Gastrocnemius medialis (tissue), 4 donors: ENCODE measurements at regions not wholly inside any gene's neighbourhood (a gene's known extent, or its start where the extent isn't known, plus 50 kb on each side); places are given as distances from the start of the nearest gene placed in this dataset.

Experiments used
- ATAC-seq, 2 donors: fragments of 150-250 bp; one replicate each; pipeline ENCODE4 v1.9.1; 2016
- DNase-seq, 2 donors: peaks; one replicate each; pipeline ENCODE4 v3.0.0-alpha.2; 2019
- H3K27ac ChIP-seq, 4 donors: fragments of 200-600 bp; sonication (generic); 1 replicate in 1 of 4; 2 replicates in 3 of 4; pipeline ENCODE4 v1.5.1; 2016 to 2018; ENCODE audit warnings: mild to moderate bottlenecking in 2 of 4, moderate library complexity in 1 of 4
- H3K27me3 ChIP-seq, 3 donors: fragments of 200-600 bp; sonication (generic) in 2 of 3; 1 replicate in 1 of 3; 2 replicates in 2 of 3; pipeline versions ENCODE4 v1.5.1 to v1.6.0; 2016 to 2019; ENCODE audit warnings: mild to moderate bottlenecking in 1 of 3, moderate library complexity in 1 of 3
- H3K36me3 ChIP-seq, 2 donors: fragments of 200-600 bp; sonication (generic) in 1 of 2; one replicate each; pipeline ENCODE4 v1.5.1; 2017 to 2018
- H3K4me1 ChIP-seq, 2 donors: fragments of 200-600 bp; sonication (generic) in 1 of 2; one replicate each; pipeline ENCODE4 v1.5.1; 2016 to 2017; ENCODE audit warnings: mild to moderate bottlenecking in 2 of 2
- H3K4me3 ChIP-seq, 4 donors: fragments of 200-600 bp; sonication (generic) in 3 of 4; 1 replicate in 1 of 4; 2 replicates in 3 of 4; pipeline ENCODE4 v1.5.1; 2016 to 2019; ENCODE audit warnings: mild to moderate bottlenecking in 2 of 4
- H3K9me3 ChIP-seq, 3 donors: fragments of 200-600 bp; sonication (generic) in 2 of 3; 1 replicate in 1 of 3; 2 replicates in 2 of 3; pipeline ENCODE4 v1.5.1; 2016 to 2019
- POLR2A ChIP-seq, 2 donors: fragments of 450-650 bp; IDR thresholded peaks; one replicate each; pipeline ENCODE4 v1.6.1; 2017; ENCODE audit warnings: antibody characterized with exemption in 2 of 2, mild to moderate bottlenecking in 2 of 2, moderate library complexity in 2 of 2
- in situ Hi-C, 4 donors: fragments of 200-750 bp; cut with MboI; loops; one replicate each; pipeline versions ENCODE4 v1.15.0 to v1.8.0; 2017; ENCODE audit warnings: low sequenced_read_pairs in 4 of 4
- intact Hi-C: fragments of 100-400 bp; cut with DNase I; formaldehyde crosslinking; loops from one replicate; pipeline ENCODE4 v1.15.1; 2023; ENCODE audit warnings: low total_unique reads
- TF ChIP-seq, protein P1 (sequence below), 5 experiments: fragments of 450-650 bp in 3 of 5; fragments of 200-600 bp in 2 of 5; sonication (generic) in 2 of 5; IDR thresholded peaks in 4 of 5; conservative IDR thresholded peaks in 1 of 5; 1 replicate in 4 of 5; 2 replicates in 1 of 5; pipeline ENCODE4 v1.5.1; 2016 to 2019; ENCODE audit warnings: antibody characterized with exemption in 5 of 5, mild to moderate bottlenecking in 3 of 5, moderate library complexity in 3 of 5

DNA sequence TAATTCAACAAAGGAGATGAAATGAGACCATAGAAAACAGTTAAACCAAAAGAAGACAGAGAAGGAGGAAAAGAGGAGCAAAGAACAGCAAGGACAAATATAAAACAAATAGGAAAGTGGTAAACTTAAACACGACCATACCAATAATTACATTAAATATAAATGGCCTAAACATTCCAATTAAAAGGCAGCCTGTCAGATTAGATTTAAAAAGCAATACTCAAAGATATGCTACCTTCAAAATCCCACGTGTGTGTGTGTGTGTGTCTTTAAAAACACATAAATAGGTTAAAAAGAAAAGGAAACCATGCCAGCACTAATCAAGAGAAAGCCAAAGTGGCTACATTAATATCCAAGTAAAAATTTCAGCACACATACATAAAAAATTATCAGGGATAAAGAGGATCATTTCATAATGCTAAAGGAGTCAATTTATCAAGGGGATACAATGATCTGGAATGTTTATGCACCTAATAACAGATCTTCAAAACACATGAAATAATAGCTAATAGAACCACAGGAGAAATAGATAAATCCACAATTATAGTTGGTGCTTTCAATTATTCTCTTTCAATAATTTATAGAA is 355.7 kb upstream of the POU3F1 start:
- peak overlapping the region in 1 of 4 donors; percentile 6 for H3K4me3 ChIP-seq
- in situ Hi-C loops (no loop called here), intact Hi-C loops (no loop called here)
- peaks cover 0 to 23% (median 4%) of the 10 kb centered on the region in 3 donors for H3K9me3 ChIP-seq
- ATAC-seq (no peak), DNase-seq (no peak)
- TF ChIP-seq, protein P1, sequence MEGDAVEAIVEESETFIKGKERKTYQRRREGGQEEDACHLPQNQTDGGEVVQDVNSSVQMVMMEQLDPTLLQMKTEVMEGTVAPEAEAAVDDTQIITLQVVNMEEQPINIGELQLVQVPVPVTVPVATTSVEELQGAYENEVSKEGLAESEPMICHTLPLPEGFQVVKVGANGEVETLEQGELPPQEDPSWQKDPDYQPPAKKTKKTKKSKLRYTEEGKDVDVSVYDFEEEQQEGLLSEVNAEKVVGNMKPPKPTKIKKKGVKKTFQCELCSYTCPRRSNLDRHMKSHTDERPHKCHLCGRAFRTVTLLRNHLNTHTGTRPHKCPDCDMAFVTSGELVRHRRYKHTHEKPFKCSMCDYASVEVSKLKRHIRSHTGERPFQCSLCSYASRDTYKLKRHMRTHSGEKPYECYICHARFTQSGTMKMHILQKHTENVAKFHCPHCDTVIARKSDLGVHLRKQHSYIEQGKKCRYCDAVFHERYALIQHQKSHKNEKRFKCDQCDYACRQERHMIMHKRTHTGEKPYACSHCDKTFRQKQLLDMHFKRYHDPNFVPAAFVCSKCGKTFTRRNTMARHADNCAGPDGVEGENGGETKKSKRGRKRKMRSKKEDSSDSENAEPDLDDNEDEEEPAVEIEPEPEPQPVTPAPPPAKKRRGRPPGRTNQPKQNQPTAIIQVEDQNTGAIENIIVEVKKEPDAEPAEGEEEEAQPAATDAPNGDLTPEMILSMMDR (IDR thresholded peaks at IDR 0.05 in 4 of 5, conservative IDR thresholded peaks at IDR 0.05 in 1 of 5) = no peak
- TF ChIP-seq POLR2A (IDR thresholded peaks at IDR 0.05) = no peak
- no peak overlapping the region for H3K27ac ChIP-seq
- H3K27me3 ChIP-seq = peaks cover 0 to 9% (median 2%) of the 10 kb centered on the region in 3 donors
- H3K36me3 ChIP-seq = no peaks in the 10 kb centered on the region
- no peaks in the 10 kb centered on the region for H3K4me1 ChIP-seq

DNA sequence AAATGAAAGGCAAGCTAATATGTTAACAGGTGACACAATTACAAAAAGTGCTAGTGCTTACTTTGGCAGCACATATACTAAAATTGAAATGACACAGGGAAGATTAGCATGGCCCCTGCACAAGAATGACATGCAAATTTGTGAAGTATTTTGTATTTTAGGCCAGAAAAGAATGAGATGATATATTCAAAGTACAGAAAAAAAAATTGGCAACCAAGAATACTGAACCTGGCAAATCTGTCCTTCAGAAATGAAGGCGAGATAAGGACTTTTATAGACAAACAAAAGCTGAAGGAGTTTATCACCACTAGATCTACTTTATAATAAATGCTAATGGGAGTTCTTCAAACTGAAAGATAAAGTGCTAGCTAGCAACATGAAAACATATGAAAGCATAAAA is 350.0 kb upstream of the POU3F1 start:
- peaks cover 0 to 8% (median 2%) of the 10 kb centered on the region in 3 donors for H3K27me3 ChIP-seq
- no peak for ATAC-seq
- in situ Hi-C loops (no loop called here), intact Hi-C loops (no loop called here)
- TF ChIP-seq, protein P1 (IDR thresholded peaks at IDR 0.05 in 4 of 5, conservative IDR thresholded peaks at IDR 0.05 in 1 of 5) = no peak
- TF ChIP-seq POLR2A (IDR thresholded peaks at IDR 0.05) = no peak
- H3K4me3 ChIP-seq = no peak overlapping the region
- H3K4me1 ChIP-seq = no peaks in the 10 kb centered on the region
- H3K36me3 ChIP-seq = no peaks in the 10 kb centered on the region
- peaks cover 0 to 15% (median 0%) of the 10 kb centered on the region in 3 donors for H3K9me3 ChIP-seq
- H3K27ac ChIP-seq = no peak overlapping the region
- DNase-seq = no peak

DNA sequence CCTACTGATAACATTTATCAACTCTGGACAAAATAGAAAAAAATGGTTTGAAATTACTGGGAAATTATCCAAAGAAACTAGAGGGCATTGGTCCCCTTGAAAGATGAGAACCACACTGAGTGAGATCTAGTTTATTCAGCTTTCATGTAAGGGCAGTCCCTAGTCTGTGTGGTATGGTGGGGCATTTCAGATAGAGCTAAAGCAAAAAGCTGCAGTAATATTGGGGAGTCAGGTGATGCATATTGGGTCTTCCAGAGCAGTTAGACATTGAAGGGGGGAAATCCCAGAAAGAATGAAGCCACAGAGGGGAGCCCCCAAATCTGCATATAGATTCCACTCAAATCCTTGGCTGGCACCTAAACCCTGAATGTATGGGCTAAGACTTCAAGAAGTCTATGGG is 347.7 kb upstream of the POU3F1 start:
- peaks cover 0 to 9% (median 0%) of the 10 kb centered on the region in 3 donors for H3K9me3 ChIP-seq
- no peaks in the 10 kb centered on the region for H3K4me1 ChIP-seq
- TF ChIP-seq POLR2A (IDR thresholded peaks at IDR 0.05) = no peak
- TF ChIP-seq, protein P1 (IDR thresholded peaks at IDR 0.05 in 4 of 5, conservative IDR thresholded peaks at IDR 0.05 in 1 of 5) = no peak
- in situ Hi-C loops = no loop called here
- no peak overlapping the region for H3K4me3 ChIP-seq
- DNase-seq = no peak
- H3K27ac ChIP-seq = no peak overlapping the region
- H3K36me3 ChIP-seq = no peaks in the 10 kb centered on the region
- peaks cover 0 to 8% (median 2%) of the 10 kb centered on the region in 3 donors for H3K27me3 ChIP-seq
- intact Hi-C loops = no loop called here
- no peak for ATAC-seq

DNA sequence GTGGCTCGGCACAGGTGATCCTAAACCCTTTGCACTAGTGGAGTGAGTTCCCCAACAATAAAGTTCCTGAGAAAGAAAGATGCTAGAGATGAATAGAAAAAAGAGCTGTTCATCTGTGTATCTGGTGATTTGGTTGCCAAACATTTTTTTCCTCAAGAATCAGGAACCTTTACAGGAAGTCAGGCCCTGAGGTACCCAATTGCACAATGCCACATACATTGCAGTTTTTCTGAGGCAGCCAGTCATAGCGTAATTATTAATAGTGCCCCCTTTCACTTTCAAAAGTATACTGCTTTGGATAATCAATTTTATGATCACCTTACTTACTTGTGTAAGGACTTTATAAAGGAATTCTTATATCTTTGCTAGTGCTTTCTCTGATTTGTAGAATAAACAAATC is 346.3 kb upstream of the POU3F1 start:
- ATAC-seq (no peak), DNase-seq (no peak)
- H3K4me3 ChIP-seq = no peak overlapping the region
- no peaks in the 10 kb centered on the region for H3K4me1 ChIP-seq
- H3K36me3 ChIP-seq = no peaks in the 10 kb centered on the region
- H3K9me3 ChIP-seq = peaks cover 0 to 9% (median 0%) of the 10 kb centered on the region in 3 donors
- no peak overlapping the region for H3K27ac ChIP-seq
- TF ChIP-seq, protein P1 (IDR thresholded peaks at IDR 0.05 in 4 of 5, conservative IDR thresholded peaks at IDR 0.05 in 1 of 5) = no peak
- no peak for TF ChIP-seq POLR2A (IDR thresholded peaks at IDR 0.05)
- peaks cover 0 to 4% (median 0%) of the 10 kb centered on the region in 3 donors for H3K27me3 ChIP-seq
- intact Hi-C loops = no loop called here
- in situ Hi-C loops = no loop called here

DNA sequence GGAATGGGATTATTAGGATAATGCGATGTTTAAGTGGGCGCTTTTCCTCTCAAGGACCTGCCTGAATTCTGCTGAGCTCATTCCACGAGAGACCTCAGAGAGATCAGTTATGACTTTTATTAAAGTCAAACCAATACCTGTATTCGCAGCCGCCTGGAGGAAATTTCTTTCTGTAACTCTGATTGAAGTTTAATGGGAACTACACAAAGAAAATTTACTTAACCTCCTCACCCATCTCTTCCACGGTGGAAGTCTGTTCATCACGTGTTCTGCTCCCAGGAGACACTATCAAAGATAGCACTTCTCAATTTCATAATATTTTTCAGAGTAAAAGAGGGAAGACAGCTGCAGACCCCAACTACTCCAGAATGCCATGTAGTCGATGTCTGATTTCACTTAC is 334.7 kb upstream of the POU3F1 start:
- H3K4me1 ChIP-seq = no peaks in the 10 kb centered on the region
- intact Hi-C loops = no loop called here

More for the DNA sequence above, 334.7 kb upstream of the POU3F1 start:
- DNase-seq (no peak), ATAC-seq (no peak)
- TF ChIP-seq, protein P1 (IDR thresholded peaks at IDR 0.05 in 4 of 5, conservative IDR thresholded peaks at IDR 0.05 in 1 of 5) = no peak
- no peak for TF ChIP-seq POLR2A (IDR thresholded peaks at IDR 0.05)
- Histone ChIP-seq H3K36me3 (no peaks in the 10 kb centered on the region), H3K27me3 (peaks cover 0 to 7% (median 2%) of the 10 kb centered on the region in 3 donors), H3K4me3 (no peak overlapping the region), H3K27ac (no peak overlapping the region), H3K9me3 (no peaks in the 10 kb centered on the region)
- in situ Hi-C loops = no loop called here
